GM10266 (cell line): ENCODE measurements at regions not wholly inside any gene's neighbourhood (a gene's known extent, or its start where the extent isn't known, plus 50 kb on each side); places are given as distances from the start of the nearest gene placed in this dataset.
"Not testable (repeated sequence)": the region's sequence is repeated elsewhere in the genome, so short reads cannot be mapped to it uniquely, and the experiment has no call there.

Experiments used
- DNase-seq: peaks from one replicate; pipeline ENCODE4 v3.0.0; 2012; ENCODE audit errors: extremely low spot score
- TF ChIP-seq, protein P1 (sequence below): IDR thresholded peaks from 2 replicates; pipeline ENCODE4 v1.5.1; 2012; ENCODE audit warnings: mild to moderate bottlenecking, low read depth; ENCODE audit not compliant: control insufficient read depth, insufficient read depth; ENCODE audit errors: missing control alignments

DNA sequence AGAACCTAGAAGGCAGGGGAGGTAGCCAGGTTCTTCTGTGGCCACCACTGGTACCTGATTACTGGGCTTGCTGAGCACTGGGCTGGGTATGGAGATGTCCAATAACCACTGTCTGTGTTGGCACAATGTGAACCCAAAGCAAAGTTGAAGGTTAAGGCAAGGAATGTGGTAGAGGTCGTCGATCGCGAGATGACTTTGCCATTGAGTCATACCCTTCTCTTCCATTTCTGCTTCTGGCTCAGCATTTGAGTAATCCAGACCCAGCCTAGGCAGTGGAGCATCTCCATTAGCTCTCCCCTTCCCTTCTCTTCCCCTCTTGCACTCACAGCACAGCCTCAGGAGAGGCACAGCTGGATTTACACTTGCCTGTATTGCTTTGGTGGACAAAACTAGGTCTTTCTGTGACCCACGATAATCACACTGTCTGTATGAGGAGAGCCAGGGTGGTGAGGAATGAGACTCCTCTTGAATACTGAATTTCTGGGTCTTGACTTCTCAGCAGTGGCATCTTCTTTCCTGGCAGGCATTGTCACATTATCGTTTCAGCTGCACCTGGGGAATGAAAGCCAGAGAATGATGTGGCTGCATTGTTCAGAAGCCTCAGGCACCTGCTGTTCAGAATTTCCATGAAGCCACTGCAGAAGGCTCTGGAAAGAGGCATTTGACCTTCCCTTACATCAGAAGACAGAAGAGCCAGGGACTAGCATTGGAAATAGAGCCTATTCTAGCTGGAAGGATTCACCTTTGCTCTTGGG lies 272.6 kb downstream of the PDCD6IP start:
- no peak for DNase-seq
- TF ChIP-seq, protein P1, sequence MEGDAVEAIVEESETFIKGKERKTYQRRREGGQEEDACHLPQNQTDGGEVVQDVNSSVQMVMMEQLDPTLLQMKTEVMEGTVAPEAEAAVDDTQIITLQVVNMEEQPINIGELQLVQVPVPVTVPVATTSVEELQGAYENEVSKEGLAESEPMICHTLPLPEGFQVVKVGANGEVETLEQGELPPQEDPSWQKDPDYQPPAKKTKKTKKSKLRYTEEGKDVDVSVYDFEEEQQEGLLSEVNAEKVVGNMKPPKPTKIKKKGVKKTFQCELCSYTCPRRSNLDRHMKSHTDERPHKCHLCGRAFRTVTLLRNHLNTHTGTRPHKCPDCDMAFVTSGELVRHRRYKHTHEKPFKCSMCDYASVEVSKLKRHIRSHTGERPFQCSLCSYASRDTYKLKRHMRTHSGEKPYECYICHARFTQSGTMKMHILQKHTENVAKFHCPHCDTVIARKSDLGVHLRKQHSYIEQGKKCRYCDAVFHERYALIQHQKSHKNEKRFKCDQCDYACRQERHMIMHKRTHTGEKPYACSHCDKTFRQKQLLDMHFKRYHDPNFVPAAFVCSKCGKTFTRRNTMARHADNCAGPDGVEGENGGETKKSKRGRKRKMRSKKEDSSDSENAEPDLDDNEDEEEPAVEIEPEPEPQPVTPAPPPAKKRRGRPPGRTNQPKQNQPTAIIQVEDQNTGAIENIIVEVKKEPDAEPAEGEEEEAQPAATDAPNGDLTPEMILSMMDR = no peak

DNA sequence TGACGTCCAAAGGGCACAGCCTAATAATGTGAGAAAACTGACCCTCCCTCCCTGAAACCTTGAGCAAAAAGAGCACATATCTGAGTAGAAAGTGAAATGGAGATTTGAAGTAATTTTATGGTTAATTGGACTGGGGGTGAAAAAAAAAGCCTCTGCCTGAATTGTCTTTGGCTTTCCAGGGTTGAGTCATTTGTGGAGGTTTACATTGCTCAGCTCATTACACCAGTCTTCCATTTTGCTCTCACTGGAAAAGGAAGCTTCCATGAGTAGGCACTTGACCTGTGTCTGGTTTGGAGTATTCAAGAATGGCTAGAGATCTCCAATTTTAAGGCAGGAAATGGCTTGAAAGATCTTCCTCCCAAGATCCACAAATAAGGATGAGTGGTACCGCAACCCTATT lies 273.9 kb downstream of the PDCD6IP start:
- DNase-seq = no peak
- TF ChIP-seq, protein P1 = no peak

DNA sequence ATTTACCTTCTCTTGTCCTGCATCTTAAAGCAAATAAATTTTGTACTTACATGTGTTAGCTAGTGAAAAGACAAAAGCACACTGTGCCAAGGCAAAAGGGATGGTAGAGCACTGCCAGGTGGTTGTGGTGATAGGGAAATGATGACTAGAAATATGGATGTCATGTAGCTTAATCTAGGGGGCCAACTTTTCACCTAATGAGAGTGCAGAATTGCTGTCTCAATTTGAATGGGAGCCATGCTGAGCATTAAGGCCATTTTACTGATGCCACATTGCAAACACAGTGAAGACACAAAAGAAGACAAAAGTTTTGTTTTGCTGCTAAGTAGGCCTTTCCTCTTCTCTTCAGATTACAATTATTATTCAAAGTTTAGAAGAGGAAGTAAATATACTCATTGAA lies 274.7 kb downstream of the PDCD6IP start:
- no peak for DNase-seq
- TF ChIP-seq, protein P1 = no peak

DNA sequence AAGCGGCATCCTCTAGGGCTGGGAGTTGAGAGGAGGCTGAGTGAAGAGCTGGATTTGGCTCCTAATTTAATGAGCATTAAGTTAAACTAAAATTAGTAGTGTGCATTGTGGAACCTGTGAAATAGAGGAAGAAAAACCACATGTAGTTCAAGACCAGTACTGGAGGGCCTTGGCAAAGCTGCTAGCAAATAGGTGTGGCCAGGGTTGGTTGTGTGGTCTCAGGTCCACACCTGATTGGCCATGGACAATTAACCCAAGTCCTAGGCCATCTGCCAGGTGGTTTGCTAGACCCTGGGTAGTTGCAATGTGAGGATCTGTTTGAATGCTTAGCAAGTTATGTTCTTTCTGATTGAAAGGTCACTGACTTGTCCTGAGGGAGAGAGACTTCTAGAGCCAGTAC lies 275.5 kb downstream of the PDCD6IP start:
- no peak for DNase-seq
- TF ChIP-seq, protein P1 = no peak

DNA sequence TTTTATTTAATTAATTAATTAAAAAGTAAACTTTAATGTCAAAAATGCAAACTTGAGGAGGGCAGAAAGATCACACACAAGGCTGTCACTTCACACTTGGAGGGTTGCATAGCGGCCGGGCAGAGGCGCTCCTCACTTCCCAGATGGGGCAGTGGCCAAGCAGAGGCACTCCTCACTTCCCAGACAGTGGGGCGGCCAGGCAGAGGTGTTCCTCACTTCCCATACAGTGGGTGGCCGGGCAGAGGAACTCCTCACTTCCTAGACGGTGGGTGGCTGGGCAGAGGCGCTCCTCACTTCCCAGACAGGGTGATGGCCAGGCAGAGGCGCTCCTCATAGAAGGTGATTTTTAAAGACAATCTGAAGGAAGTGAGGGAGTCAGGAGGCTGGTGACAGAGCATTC lies 277.5 kb downstream of the PDCD6IP start:
- no peak for DNase-seq
- TF ChIP-seq, protein P1 = no peak

DNA sequence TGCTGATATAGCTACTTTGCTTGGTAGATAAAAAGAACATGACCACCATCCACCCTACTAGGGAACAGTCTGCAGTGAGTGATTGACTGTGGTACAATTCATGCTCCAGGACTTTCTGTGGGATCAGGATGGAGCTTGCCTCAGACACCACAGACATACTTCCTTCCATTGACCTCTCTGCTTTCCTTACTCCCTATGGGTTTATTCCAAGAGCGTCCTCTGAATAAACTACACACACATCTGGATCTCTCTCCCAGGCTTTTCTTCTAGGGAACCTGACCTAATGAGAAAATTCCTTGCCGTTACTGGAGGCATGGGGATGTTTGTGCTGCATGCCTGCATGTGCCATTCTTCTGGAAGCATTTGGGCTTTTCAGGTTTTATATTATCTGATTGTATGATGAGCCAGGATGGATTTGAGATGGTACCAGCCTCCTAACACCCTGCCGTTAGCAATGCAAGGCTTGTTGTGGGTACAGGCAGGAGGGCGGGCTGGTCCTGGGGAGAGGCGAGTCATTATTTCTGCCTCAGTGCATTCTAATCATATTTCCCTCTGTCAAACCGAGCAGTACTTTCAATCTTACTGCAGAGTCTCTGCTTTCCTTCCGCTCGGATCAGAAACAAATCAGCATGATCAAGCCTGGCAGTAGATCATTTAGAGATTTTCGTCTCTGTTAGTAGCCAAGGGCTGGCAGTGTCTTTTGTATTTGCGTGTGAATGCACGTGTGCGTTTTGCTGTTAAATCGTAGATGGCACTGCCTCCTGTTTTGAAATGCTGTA lies 279.2 kb downstream of the PDCD6IP start:
- DNase-seq = no peak
- TF ChIP-seq, protein P1 = no peak

DNA sequence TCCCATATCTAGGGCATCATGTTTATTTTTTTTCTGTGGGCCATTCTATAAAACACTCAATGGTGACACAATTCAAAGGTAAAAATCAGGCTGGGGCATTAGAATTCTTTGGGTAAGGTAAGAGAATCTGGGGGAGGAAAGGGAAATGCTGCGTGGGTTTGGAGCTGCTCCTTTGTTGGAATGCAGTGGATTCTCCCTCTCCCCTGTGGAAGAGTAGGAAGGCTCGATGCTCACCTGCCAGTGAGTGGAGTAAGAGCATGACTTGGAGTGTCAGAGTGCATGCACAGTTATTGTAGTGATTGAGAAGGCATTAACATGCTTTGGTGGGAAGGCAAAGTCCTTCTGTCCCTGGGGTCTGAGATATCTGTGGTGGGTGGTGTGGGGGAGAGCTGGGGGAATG lies 280.0 kb downstream of the PDCD6IP start:
- TF ChIP-seq, protein P1 = no peak
- no peak for DNase-seq

DNA sequence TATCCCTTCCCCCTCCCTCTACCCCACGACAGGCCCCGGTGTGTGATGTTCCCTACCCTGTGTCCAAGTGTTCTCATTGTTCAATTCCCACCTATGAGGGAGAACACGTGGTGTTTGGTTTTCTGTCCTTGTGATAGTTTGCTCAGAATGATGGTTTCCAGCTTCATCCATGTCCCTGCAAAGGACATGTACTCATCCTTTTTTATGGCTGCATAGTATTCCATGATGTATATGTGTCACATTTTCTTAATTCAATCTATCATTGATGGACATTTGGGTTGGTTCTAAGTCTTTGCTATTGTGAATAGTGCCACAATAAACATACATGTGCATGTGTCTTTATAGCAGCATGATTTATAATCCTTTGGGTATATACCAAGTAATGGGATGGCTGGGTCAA lies 281.4 kb downstream of the PDCD6IP start:
- not testable (repeated sequence) for DNase-seq

DNA sequence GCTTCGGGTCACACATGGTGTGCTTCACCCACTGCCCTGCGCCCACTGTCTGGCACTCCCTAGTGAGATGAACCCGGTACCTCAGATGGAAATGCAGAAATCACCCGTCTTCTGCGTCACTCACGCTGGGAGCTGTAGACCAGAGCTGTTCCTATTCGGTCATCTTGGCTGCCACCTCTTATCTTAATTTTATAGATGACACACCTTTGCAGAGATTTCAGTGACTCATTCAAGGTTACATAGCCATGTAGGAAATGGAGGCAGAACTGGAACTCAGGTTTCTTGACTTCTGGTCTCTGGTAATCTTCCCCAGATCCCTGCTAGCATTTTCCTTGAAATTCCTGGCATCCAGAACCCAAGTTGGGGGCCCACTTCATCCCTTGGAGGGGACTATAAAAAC lies 291.9 kb downstream of the PDCD6IP start:
- not testable (repeated sequence) for DNase-seq
